H9 (cell line): ENCODE measurements at regions not wholly inside any gene's neighbourhood (a gene's known extent, or its start where the extent isn't known, plus 50 kb on each side); places are given as distances from the start of the nearest gene placed in this dataset.

Source experiments
- DNase-seq: peaks from one replicate; pipeline ENCODE4 v3.0.0-alpha.2; 2017
- H2AFZ ChIP-seq: one replicate; pipeline ENCODE4 v1.6.1; 2013; ENCODE audit warnings: mild to moderate bottlenecking, low read length, control low read depth, moderate library complexity
- H2AK5ac ChIP-seq: 2 replicates; pipeline ENCODE4 v1.6.1; 2013; ENCODE audit warnings: low read length, control low read depth, mixed read lengths; ENCODE audit not compliant: insufficient read length
- H2BK120ac ChIP-seq: one replicate; pipeline ENCODE4 v1.6.1; 2013; ENCODE audit warnings: low read depth, mild to moderate bottlenecking, low read length, control low read depth, inconsistent platforms; ENCODE audit not compliant: poor library complexity, severe bottlenecking
- H2BK12ac ChIP-seq: 2 replicates; pipeline ENCODE4 v1.6.1; 2013; ENCODE audit warnings: low read length, control low read depth, mixed read lengths, low read depth; ENCODE audit not compliant: insufficient read length
- H2BK15ac ChIP-seq: 2 replicates; pipeline ENCODE4 v1.6.1; 2013; ENCODE audit warnings: low read depth, low read length, control low read depth
- H2BK20ac ChIP-seq: one replicate; pipeline ENCODE4 v1.6.1; 2013; ENCODE audit warnings: low read depth, mild to moderate bottlenecking, low read length, control low read depth, inconsistent platforms; ENCODE audit not compliant: poor library complexity, severe bottlenecking
- H2BK5ac ChIP-seq: 2 replicates; pipeline ENCODE4 v1.6.1; 2013; ENCODE audit warnings: low read length, control low read depth, mixed read lengths; ENCODE audit not compliant: insufficient read length
- H3K14ac ChIP-seq: 2 replicates; pipeline ENCODE4 v1.6.1; 2013; ENCODE audit warnings: low read length, control low read depth; ENCODE audit not compliant: insufficient read depth
- H3K18ac ChIP-seq: 2 replicates; pipeline ENCODE4 v1.6.1; 2013; ENCODE audit warnings: low read depth, mild to moderate bottlenecking, mixed read lengths, low read length, control low read depth; ENCODE audit not compliant: insufficient read length
- H3K23ac ChIP-seq: 2 replicates; pipeline ENCODE4 v1.6.1; 2013; ENCODE audit warnings: low read length, control low read depth, mixed read lengths, low read depth; ENCODE audit not compliant: insufficient read length
- H3K23me2 ChIP-seq: 2 replicates; pipeline ENCODE4 v1.6.1; 2013; ENCODE audit warnings: low read depth, mild to moderate bottlenecking, mixed read lengths, low read length, control low read depth; ENCODE audit not compliant: insufficient read length, poor library complexity, severe bottlenecking
- H3K27ac ChIP-seq: 2 replicates; pipeline ENCODE4 v1.5.1; 2013; ENCODE audit warnings: low read length, control low read depth, mixed read lengths, low read depth; ENCODE audit not compliant: insufficient read length
- H3K27me3 ChIP-seq: 2 replicates; pipeline ENCODE4 v1.6.1; 2013; ENCODE audit warnings: low read length, control low read depth, inconsistent platforms; ENCODE audit not compliant: insufficient read depth
- H3K4ac ChIP-seq: 2 replicates; pipeline ENCODE4 v1.6.1; 2013; ENCODE audit warnings: low read depth, mild to moderate bottlenecking, control low read depth, inconsistent platforms, low read length, moderate library complexity
- H3K4me1 ChIP-seq: 2 replicates; pipeline ENCODE4 v1.6.1; 2013; ENCODE audit warnings: low read length, control low read depth, inconsistent platforms; ENCODE audit not compliant: insufficient read depth
- H3K4me2 ChIP-seq: 2 replicates; pipeline ENCODE4 v1.6.1; 2013; ENCODE audit warnings: low read length, control low read depth, mixed read lengths; ENCODE audit not compliant: insufficient read length, insufficient read depth
- H3K56ac ChIP-seq: 2 replicates; pipeline ENCODE4 v1.6.1; 2013; ENCODE audit warnings: low read depth, mild to moderate bottlenecking, mixed read lengths, low read length, control low read depth; ENCODE audit not compliant: insufficient read length
- H3K79me1 ChIP-seq: 2 replicates; pipeline ENCODE4 v1.6.1; 2013; ENCODE audit warnings: low read depth, mild to moderate bottlenecking, moderate library complexity, low read length, control low read depth, inconsistent platforms; ENCODE audit not compliant: insufficient read depth, poor library complexity, severe bottlenecking
- H3K79me2 ChIP-seq: 2 replicates; pipeline ENCODE4 v1.6.1; 2013; ENCODE audit warnings: low read length, control low read depth, inconsistent platforms; ENCODE audit not compliant: insufficient read depth
- H3K9ac ChIP-seq: 2 replicates; pipeline ENCODE4 v1.6.1; 2013; ENCODE audit warnings: low read length, control low read depth, mixed read lengths; ENCODE audit not compliant: insufficient read length; ENCODE audit errors: extremely low read depth
- H3K9me3 ChIP-seq: one replicate; pipeline ENCODE4 v1.6.1; 2013; ENCODE audit warnings: low read depth, low read length, inconsistent platforms; ENCODE audit not compliant: control insufficient read depth
- H3T11ph ChIP-seq: one replicate; pipeline ENCODE4 v1.6.1; 2013; ENCODE audit warnings: mild to moderate bottlenecking, low read length, control low read depth, inconsistent platforms
- H4K20me1 ChIP-seq: one replicate; pipeline ENCODE4 v1.6.1; 2013; ENCODE audit not compliant: control insufficient read depth, insufficient read length, insufficient read depth
- H4K5ac ChIP-seq: 2 replicates; pipeline ENCODE4 v1.6.1; 2013; ENCODE audit warnings: low read depth, mild to moderate bottlenecking, mixed read lengths, low read length, control low read depth; ENCODE audit not compliant: insufficient read length
- H4K8ac ChIP-seq: replicated peaks from 2 replicates; pipeline ENCODE4 v1.6.1; 2013; ENCODE audit warnings: low read length, control low read depth, mixed read lengths, low read depth; ENCODE audit not compliant: insufficient read length
- H4K91ac ChIP-seq: 2 replicates; pipeline ENCODE4 v1.6.1; 2013; ENCODE audit warnings: low read depth, mild to moderate bottlenecking, moderate library complexity, mixed read lengths, low read length, control low read depth; ENCODE audit not compliant: insufficient read length
- H3K27ac Mint-ChIP-seq, 3 experiments: 2 replicates in 2 of 3; 3 replicates in 1 of 3; pipeline ENCODE4 v1.8.0; 2020 to 2021; ENCODE audit warnings: mixed read lengths in 3 of 3, mild to moderate bottlenecking in 1 of 3, moderate library complexity in 1 of 3
- H3K27me3 Mint-ChIP-seq: 2 replicates; pipeline ENCODE4 v1.8.0; 2021; ENCODE audit warnings: low read depth, mild to moderate bottlenecking, moderate library complexity, mixed read lengths
- H3K36me3 Mint-ChIP-seq, 3 experiments: 2 replicates in 2 of 3; 3 replicates in 1 of 3; pipeline ENCODE4 v1.8.0; 2020 to 2021; ENCODE audit warnings: low read depth in 3 of 3, mixed read lengths in 3 of 3; ENCODE audit not compliant: insufficient read depth in 1 of 3
- H3K4me1 Mint-ChIP-seq, 2 experiments: 2 replicates each; pipeline ENCODE4 v1.8.0; 2020; ENCODE audit warnings: mixed read lengths in 2 of 2
- H3K4me3 Mint-ChIP-seq, 2 experiments: 2 replicates in 1 of 2; 3 replicates in 1 of 2; pipeline ENCODE4 v1.8.0; 2020 to 2021; ENCODE audit warnings: mild to moderate bottlenecking in 2 of 2, mixed read lengths in 2 of 2, moderate library complexity in 1 of 2
- H3K9me3 Mint-ChIP-seq, 2 experiments: 2 replicates in 1 of 2; 3 replicates in 1 of 2; pipeline ENCODE4 v1.8.0; 2020; ENCODE audit warnings: mild to moderate bottlenecking in 2 of 2, mixed read lengths in 2 of 2, moderate library complexity in 1 of 2
- CTCF ChIP-seq: fragments of 200-600 bp; sonication (generic); conservative IDR thresholded peaks from 3 replicates; pipeline ENCODE4 v1.8.0; 2021; ENCODE audit warnings: antibody characterized with exemption, mild to moderate bottlenecking
- WGBS: extraction: QIAGEN DNeasy Blood & Tissue Kit; methylation state at CpG from one replicate; pipeline ENCODE4 v1.1.7; 2013; ENCODE audit warnings: missing lambda C conversion rate, low lambda C conversion rate, mixed read lengths; ENCODE audit not compliant: insufficient read length; ENCODE audit errors: extremely low coverage; 5-methylcytosine and 5-hydroxymethylcytosine counted together

- H3K14ac ChIP-seq = no peak overlapping the region
- H3T11ph ChIP-seq = no peak overlapping the region
- H3K23ac ChIP-seq = no peak overlapping the region
- Mint-ChIP-seq H3K4me1 (no peaks in the 10 kb centered on the region), H3K9me3 (no peaks in the 10 kb centered on the region; a peak in 1 of 5 replicates), H3K4me3 (no peak overlapping the region), H3K36me3 (no peaks in the 10 kb centered on the region), H3K27ac (no peak overlapping the region), H3K27me3 (no peaks in the 10 kb centered on the region)
- H4K5ac ChIP-seq = no peak overlapping the region
- no peak overlapping the region for H3K4me2 ChIP-seq
- TF ChIP-seq CTCF = no peak
- no peaks in the 10 kb centered on the region for H3K79me1 ChIP-seq
- H4K20me1 ChIP-seq = no peaks in the 10 kb centered on the region
- H4K91ac ChIP-seq = no peak overlapping the region
- no peak overlapping the region for H3K9ac ChIP-seq
- WGBS = no CpG with 5 or more reads among the region's 2 CpGs
- no peaks in the 10 kb centered on the region for H3K4me1 ChIP-seq
- no peak overlapping the region for H3K4ac ChIP-seq
- H3K23me2 ChIP-seq = no peaks in the 10 kb centered on the region
- H2BK20ac ChIP-seq = no peak overlapping the region
- no peak for DNase-seq
- H3K27me3 ChIP-seq = no peaks in the 10 kb centered on the region
- no peak overlapping the region for H3K27ac ChIP-seq
- H3K79me2 ChIP-seq = no peaks in the 10 kb centered on the region
- no peak overlapping the region for H2BK15ac ChIP-seq
- H2BK120ac ChIP-seq = no peak overlapping the region
- H3K9me3 ChIP-seq = no peaks in the 10 kb centered on the region
- no peak overlapping the region for H2AK5ac ChIP-seq
- no peak overlapping the region for H3K56ac ChIP-seq
- H4K8ac ChIP-seq = no peak overlapping the region
- no peak overlapping the region for H2AFZ ChIP-seq
- H2BK12ac ChIP-seq = no peak overlapping the region
- H3K18ac ChIP-seq = no peak overlapping the region
- H2BK5ac ChIP-seq = no peak overlapping the region
Measured at GRCh38 chr12:92248977-92249376, 103.3 kb upstream of the BTG1 start.
